Adrenal gland (tissue), 5 donors: ENCODE measurements at regions not wholly inside any gene's neighbourhood (a gene's known extent, or its start where the extent isn't known, plus 50 kb on each side); places are given as distances from the start of the nearest gene placed in this dataset.

Experiments
- POLR2A ChIP-seq, 2 donors: fragments of 450-650 bp; IDR thresholded peaks; one replicate each; pipeline ENCODE4 v1.6.1; 2017; ENCODE audit warnings: antibody characterized with exemption in 2 of 2, mild to moderate bottlenecking in 2 of 2, moderate library complexity in 1 of 2
- TF ChIP-seq, protein P1 (sequence below), 6 experiments: fragments of 450-650 bp in 4 of 6; fragments of 200-600 bp in 2 of 6; sonication (generic) in 1 of 6; IDR thresholded peaks; 1 replicate in 5 of 6; 2 replicates in 1 of 6; pipeline versions ENCODE4 v1.5.1 to v1.8.0; 2016 to 2021; ENCODE audit warnings: antibody characterized with exemption in 6 of 6, mild to moderate bottlenecking in 2 of 6, moderate library complexity in 1 of 6
- donor health status: DM: no; HTN: no; CAD: no.

DNA sequence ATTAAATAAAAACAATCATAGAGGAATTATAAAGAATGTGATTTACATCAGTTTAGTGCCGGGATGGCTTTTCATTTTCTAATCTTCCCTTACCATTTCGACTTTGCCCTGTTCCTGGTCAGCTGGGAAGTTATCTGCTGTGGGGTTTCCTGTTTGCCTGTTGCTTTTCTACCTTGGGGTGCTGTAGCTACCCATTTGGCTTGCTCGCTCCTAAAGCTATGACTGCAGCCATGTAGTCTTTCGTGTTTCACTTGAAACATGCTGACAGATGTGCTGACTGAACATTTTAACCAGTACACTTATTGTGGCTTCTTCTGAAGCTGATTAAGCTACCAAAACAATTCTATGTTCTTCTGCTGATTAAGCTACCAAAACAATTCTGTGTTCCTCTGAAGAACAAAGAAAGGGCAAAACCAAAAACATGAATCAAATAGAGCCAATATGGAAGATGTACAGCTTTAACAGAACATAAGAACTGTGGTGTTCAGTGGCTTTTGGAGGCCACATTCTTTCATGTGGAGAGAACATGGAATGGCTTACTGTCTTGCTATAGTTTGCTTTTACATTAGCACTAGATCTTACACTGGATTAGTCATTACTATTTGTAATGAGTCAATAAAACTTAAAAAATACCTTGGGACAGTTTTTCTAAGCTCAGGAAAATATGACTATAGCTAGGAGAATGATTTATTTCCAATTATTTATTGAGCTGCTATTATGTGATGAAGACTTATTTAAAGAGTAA lies 440.4 kb downstream of the SPRY1 start:
- TF ChIP-seq, protein P1, sequence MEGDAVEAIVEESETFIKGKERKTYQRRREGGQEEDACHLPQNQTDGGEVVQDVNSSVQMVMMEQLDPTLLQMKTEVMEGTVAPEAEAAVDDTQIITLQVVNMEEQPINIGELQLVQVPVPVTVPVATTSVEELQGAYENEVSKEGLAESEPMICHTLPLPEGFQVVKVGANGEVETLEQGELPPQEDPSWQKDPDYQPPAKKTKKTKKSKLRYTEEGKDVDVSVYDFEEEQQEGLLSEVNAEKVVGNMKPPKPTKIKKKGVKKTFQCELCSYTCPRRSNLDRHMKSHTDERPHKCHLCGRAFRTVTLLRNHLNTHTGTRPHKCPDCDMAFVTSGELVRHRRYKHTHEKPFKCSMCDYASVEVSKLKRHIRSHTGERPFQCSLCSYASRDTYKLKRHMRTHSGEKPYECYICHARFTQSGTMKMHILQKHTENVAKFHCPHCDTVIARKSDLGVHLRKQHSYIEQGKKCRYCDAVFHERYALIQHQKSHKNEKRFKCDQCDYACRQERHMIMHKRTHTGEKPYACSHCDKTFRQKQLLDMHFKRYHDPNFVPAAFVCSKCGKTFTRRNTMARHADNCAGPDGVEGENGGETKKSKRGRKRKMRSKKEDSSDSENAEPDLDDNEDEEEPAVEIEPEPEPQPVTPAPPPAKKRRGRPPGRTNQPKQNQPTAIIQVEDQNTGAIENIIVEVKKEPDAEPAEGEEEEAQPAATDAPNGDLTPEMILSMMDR (IDR thresholded peaks at IDR 0.05), result no peak
- TF ChIP-seq POLR2A (IDR thresholded peaks at IDR 0.05), result no peak
